ENCODE measurements at regions not wholly inside any gene's neighbourhood (a gene's known extent, or its start where the extent isn't known, plus 50 kb on each side); places are given as distances from the start of the nearest gene placed in this dataset.
"Not testable (repeated sequence)": the region's sequence is repeated elsewhere in the genome, so short reads cannot be mapped to it uniquely, and the experiment has no call there.

GRCh38 chr10:33791272-33791660 is 456.8 kb upstream of the NRP1 start:
- DNase-seq (ENCODE audit: low read depth in 1 of 2, low spot score in 1 of 2), result no peak

- no peak for DNase-seq (ENCODE audit: low read depth in 1 of 2, low spot score in 1 of 2)
Observed at GRCh38 chr10:33790521-33791271, 456.2 kb upstream of the NRP1 start.

GRCh38 chr10:33783557-33783956 is 449.1 kb upstream of the NRP1 start:
- no peak for DNase-seq (ENCODE audit: low read depth in 1 of 2, low spot score in 1 of 2)

- no peak for DNase-seq (ENCODE audit: low read depth in 1 of 2, low spot score in 1 of 2)
Observed at GRCh38 chr10:33783078-33783477, 448.6 kb upstream of the NRP1 start.

- no peak for DNase-seq (ENCODE audit: low read depth in 1 of 2, low spot score in 1 of 2)
Observed at GRCh38 chr10:33781606-33782395, 447.3 kb upstream of the NRP1 start.

- DNase-seq (ENCODE audit: low read depth in 1 of 2, low spot score in 1 of 2), result no peak
Observed at GRCh38 chr10:33780961-33781360, 446.5 kb upstream of the NRP1 start.

GRCh38 chr10:33777223-33777622 is 442.8 kb upstream of the NRP1 start:
- DNase-seq (ENCODE audit: low read depth in 1 of 2, low spot score in 1 of 2), result no peak

GRCh38 chr10:33776419-33777070 is 442.1 kb upstream of the NRP1 start:
- no peak for DNase-seq (ENCODE audit: low read depth in 1 of 2, low spot score in 1 of 2)

- no peak for DNase-seq (ENCODE audit: low read depth in 1 of 2, low spot score in 1 of 2)
Observed at GRCh38 chr10:33774857-33775256, 440.4 kb upstream of the NRP1 start.

- DNase-seq (ENCODE audit: low read depth in 1 of 2, low spot score in 1 of 2), result no peak
Observed at GRCh38 chr10:33773886-33774480, 439.5 kb upstream of the NRP1 start.

GRCh38 chr10:33773253-33773573 is 438.7 kb upstream of the NRP1 start:
- DNase-seq (ENCODE audit: low read depth in 1 of 2, low spot score in 1 of 2), result no peak

GRCh38 chr10:33772370-33773252 is 438.1 kb upstream of the NRP1 start:
- DNase-seq (ENCODE audit: low read depth in 1 of 2, low spot score in 1 of 2), result no peak

GRCh38 chr10:33771856-33772255 is 437.4 kb upstream of the NRP1 start:
- DNase-seq (ENCODE audit: low read depth in 1 of 2, low spot score in 1 of 2), result not testable (repeated sequence)

- no peak for DNase-seq (ENCODE audit: low read depth in 1 of 2, low spot score in 1 of 2)
Observed at GRCh38 chr10:33764694-33765185, 430.3 kb upstream of the NRP1 start.

- no peak for DNase-seq (ENCODE audit: low read depth in 1 of 2, low spot score in 1 of 2)
Observed at GRCh38 chr10:33760056-33760943, 425.8 kb upstream of the NRP1 start.

- DNase-seq (ENCODE audit: low read depth in 1 of 2, low spot score in 1 of 2), result no peak
Observed at GRCh38 chr10:33759191-33759590, 424.7 kb upstream of the NRP1 start.

- DNase-seq (ENCODE audit: low read depth in 1 of 2, low spot score in 1 of 2), result no peak
Observed at GRCh38 chr10:33758299-33758698, 423.8 kb upstream of the NRP1 start.

GRCh38 chr10:33754052-33754451 is 419.6 kb upstream of the NRP1 start:
- DNase-seq (ENCODE audit: low read depth in 1 of 2, low spot score in 1 of 2), result no peak

GRCh38 chr10:33753389-33753788 is 418.9 kb upstream of the NRP1 start:
- no peak for DNase-seq (ENCODE audit: low read depth in 1 of 2, low spot score in 1 of 2)

GRCh38 chr10:33749790-33750189 is 415.3 kb upstream of the NRP1 start:
- no peak for DNase-seq (ENCODE audit: low read depth in 1 of 2, low spot score in 1 of 2)

All from activated T-helper 1 cell treated with anti-CD3 and anti-CD28 coated beads, Interleukin-2, amount 50 U/mL, for 16 hours (primary cell).